ENCODE measurements at regions not wholly inside any gene's neighbourhood (a gene's known extent, or its start where the extent isn't known, plus 50 kb on each side); places are given as distances from the start of the nearest gene placed in this dataset.

DNA sequence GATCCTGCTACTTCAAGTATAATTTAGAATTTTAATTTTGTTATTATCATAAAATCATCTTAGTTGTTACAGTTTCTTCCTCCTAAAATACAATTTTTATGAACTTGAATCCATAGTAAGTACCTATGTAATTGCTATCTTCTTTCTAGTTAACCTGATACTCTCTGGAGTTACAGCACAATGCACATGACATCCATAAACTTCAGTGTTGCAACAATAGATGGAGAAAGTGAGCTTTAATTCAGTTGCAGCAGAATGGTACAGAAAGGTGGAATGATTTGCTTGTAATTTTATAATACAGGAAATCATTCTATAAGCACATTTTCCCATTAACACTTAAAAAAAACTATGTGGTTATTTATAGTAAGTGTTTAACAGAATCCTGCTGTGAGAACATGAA, 372.0 kb downstream of the CDH9 start:
- TF ChIP-seq, protein P1, sequence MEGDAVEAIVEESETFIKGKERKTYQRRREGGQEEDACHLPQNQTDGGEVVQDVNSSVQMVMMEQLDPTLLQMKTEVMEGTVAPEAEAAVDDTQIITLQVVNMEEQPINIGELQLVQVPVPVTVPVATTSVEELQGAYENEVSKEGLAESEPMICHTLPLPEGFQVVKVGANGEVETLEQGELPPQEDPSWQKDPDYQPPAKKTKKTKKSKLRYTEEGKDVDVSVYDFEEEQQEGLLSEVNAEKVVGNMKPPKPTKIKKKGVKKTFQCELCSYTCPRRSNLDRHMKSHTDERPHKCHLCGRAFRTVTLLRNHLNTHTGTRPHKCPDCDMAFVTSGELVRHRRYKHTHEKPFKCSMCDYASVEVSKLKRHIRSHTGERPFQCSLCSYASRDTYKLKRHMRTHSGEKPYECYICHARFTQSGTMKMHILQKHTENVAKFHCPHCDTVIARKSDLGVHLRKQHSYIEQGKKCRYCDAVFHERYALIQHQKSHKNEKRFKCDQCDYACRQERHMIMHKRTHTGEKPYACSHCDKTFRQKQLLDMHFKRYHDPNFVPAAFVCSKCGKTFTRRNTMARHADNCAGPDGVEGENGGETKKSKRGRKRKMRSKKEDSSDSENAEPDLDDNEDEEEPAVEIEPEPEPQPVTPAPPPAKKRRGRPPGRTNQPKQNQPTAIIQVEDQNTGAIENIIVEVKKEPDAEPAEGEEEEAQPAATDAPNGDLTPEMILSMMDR (IDR thresholded peaks at IDR 0.05): no peak

DNA sequence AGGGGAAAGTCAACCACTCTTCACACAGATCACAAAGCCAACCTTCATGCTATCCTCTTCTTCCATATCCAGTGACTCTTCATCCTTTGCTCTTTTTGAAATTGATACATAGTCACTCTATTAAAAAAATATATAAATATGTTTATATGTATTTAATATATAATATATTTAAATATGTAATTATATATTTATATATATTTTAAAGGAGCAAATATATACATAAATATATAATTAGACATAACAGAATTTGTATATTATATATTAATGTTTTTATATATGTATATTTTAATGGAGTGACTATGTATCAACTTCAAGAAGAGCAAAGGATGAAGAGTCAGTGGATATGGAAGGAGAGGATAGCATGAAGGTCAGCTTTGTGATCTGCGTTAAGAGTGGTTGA, 374.9 kb downstream of the CDH9 start:
- Histone ChIP-seq H2AFZ (no peak overlapping the region), H3K27me3 (ENCODE audit: control insufficient read depth, insufficient read depth, low read length) (no peaks in the 10 kb centered on the region), H3K9me3 (ENCODE audit: control insufficient read depth, low read length) (no peaks in the 10 kb centered on the region)

More for the DNA sequence above, 372.0 kb downstream of the CDH9 start:
- Histone ChIP-seq H3K9me3 (ENCODE audit: control insufficient read depth, low read length) (no peaks in the 10 kb centered on the region), H2AFZ (no peak overlapping the region), H3K27ac (no peak overlapping the region), H3K27me3 (ENCODE audit: control insufficient read depth, insufficient read depth, low read length) (no peaks in the 10 kb centered on the region), H3K4me3 (ENCODE audit: low read depth, low read length) (no peak overlapping the region), H3K36me3 (ENCODE audit: control insufficient read depth, insufficient read depth, low read length) (no peaks in the 10 kb centered on the region), H3K79me2 (no peaks in the 10 kb centered on the region), H3K9ac (no peak overlapping the region), H3K4me1 (no peaks in the 10 kb centered on the region), H3K4me2 (ENCODE audit: low read length) (no peak overlapping the region)

DNA sequence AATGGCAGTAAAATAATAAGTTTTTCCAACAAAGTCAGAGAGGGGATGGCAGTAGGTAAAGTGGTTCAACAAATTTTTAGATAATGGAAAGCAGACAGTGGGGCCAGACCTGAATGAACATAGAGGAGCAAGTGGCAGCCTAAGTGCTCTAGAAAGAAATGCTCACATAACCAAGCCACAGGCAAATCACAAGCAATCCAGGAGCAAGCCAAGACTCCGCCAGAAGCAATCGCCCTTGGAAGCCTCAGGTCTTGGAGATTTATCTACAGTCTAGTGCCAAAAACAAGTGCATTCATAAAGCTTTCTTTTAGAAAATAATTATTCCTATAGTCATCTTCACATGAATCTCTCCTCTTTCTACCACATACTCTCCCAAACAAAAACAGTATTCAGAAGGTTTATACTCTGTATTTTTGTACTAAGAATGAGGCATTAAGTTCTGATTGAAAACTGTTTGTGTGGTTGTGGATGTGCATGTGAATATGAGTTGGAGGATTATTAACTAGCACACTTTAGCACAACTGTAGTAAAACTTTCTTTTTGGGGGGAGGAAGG, 375.5 kb downstream of the CDH9 start:
- H3K27me3 ChIP-seq (ENCODE audit: control insufficient read depth, insufficient read depth, low read length): no peaks in the 10 kb centered on the region
- no peaks in the 10 kb centered on the region for H3K9me3 ChIP-seq (ENCODE audit: control insufficient read depth, low read length)
- H3K79me2 ChIP-seq: no peaks in the 10 kb centered on the region
- H3K4me1 ChIP-seq: no peaks in the 10 kb centered on the region
- H3K36me3 ChIP-seq (ENCODE audit: control insufficient read depth, insufficient read depth, low read length): no peaks in the 10 kb centered on the region
- H3K4me3 ChIP-seq (ENCODE audit: low read depth, low read length): no peak overlapping the region
- H2AFZ ChIP-seq: no peak overlapping the region
- H3K4me2 ChIP-seq (ENCODE audit: low read length): no peak overlapping the region
- H3K9ac ChIP-seq: no peak overlapping the region
- H3K27ac ChIP-seq: no peak overlapping the region
- TF ChIP-seq, protein P1 (IDR thresholded peaks at IDR 0.05): no peak

More for the DNA sequence above, 374.9 kb downstream of the CDH9 start:
- Histone ChIP-seq H3K79me2 (no peaks in the 10 kb centered on the region), H3K4me3 (ENCODE audit: low read depth, low read length) (no peak overlapping the region), H3K27ac (no peak overlapping the region), H3K4me1 (no peaks in the 10 kb centered on the region), H3K36me3 (ENCODE audit: control insufficient read depth, insufficient read depth, low read length) (no peaks in the 10 kb centered on the region), H3K9ac (no peak overlapping the region), H3K4me2 (ENCODE audit: low read length) (no peak overlapping the region)
- TF ChIP-seq, protein P1 (IDR thresholded peaks at IDR 0.05): no peak

DNA sequence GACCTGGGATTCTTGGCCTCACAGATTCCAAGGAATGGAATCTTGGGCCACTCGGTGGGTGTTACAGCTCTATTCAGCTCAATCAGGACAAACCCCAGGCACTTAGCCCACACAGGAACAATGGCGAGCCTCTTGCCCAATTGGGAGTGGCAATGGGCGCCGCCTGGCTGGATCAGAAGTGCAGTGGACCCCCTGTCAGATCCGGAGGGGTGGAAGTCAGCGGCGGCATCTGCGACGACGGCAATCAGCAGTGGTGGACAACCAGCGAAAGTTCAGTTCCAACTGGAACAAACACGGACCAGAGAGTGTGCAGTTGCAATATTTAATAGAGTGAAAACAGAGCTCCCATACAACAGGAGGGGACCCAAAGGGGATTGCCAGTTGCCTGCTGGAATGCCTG, 378.3 kb downstream of the CDH9 start:
- no peak overlapping the region for H3K9ac ChIP-seq
- H3K4me2 ChIP-seq (ENCODE audit: low read length): no peak overlapping the region
- no peak overlapping the region for H2AFZ ChIP-seq
- H3K79me2 ChIP-seq: no peaks in the 10 kb centered on the region
- H3K4me1 ChIP-seq: no peaks in the 10 kb centered on the region
- H3K27ac ChIP-seq: no peak overlapping the region
- H3K36me3 ChIP-seq (ENCODE audit: control insufficient read depth, insufficient read depth, low read length): no peaks in the 10 kb centered on the region
- H3K9me3 ChIP-seq (ENCODE audit: control insufficient read depth, low read length): no peaks in the 10 kb centered on the region
- H3K4me3 ChIP-seq (ENCODE audit: low read depth, low read length): no peak overlapping the region
- TF ChIP-seq, protein P1 (IDR thresholded peaks at IDR 0.05): no peak
- H3K27me3 ChIP-seq (ENCODE audit: control insufficient read depth, insufficient read depth, low read length): no peaks in the 10 kb centered on the region

DNA sequence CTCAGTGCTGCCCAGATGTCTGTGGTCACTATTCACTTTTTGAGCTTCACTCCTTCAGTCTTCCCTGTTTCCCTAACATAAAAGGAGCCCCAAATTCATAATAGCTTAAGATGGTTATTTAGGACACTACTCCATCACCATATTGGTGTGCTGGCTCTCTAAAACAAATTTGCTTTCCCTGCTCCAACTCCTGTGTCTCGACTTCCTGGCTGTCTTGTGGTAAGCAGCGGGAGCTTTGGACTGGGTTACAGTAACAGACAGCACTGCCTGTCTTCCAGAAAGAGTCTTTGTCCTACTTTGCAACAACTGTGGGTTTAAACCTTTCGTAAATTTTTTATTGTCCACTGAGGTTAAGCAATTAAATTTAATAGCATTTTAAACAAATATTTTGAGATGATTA, 389.4 kb downstream of the CDH9 start:
- Histone ChIP-seq H3K27ac (no peak overlapping the region), H3K36me3 (ENCODE audit: control insufficient read depth, insufficient read depth, low read length) (no peaks in the 10 kb centered on the region), H3K27me3 (ENCODE audit: control insufficient read depth, insufficient read depth, low read length) (no peaks in the 10 kb centered on the region), H3K4me3 (ENCODE audit: low read depth, low read length) (no peak overlapping the region), H2AFZ (no peak overlapping the region), H3K79me2 (no peaks in the 10 kb centered on the region), H3K9ac (no peak overlapping the region), H3K4me2 (ENCODE audit: low read length) (no peak overlapping the region), H3K4me1 (no peaks in the 10 kb centered on the region), H3K9me3 (ENCODE audit: control insufficient read depth, low read length) (no peaks in the 10 kb centered on the region)
- TF ChIP-seq, protein P1 (IDR thresholded peaks at IDR 0.05): no peak

All from parathyroid adenoma (tissue), 2 donors.